Epithelial cell of esophagus (primary cell): ENCODE measurements at regions not wholly inside any gene's neighbourhood (a gene's known extent, or its start where the extent isn't known, plus 50 kb on each side); places are given as distances from the start of the nearest gene placed in this dataset.

ENCODE experiments used
- DNase-seq: peaks from one replicate; pipeline ENCODE4 v3.0.0; 2010; ENCODE audit warnings: low read depth
- H3K4me3 ChIP-seq: 2 replicates; pipeline ENCODE4 v1.5.1; 2011; ENCODE audit warnings: mild to moderate bottlenecking, low read length, control low read depth
- TF ChIP-seq, protein P1 (sequence below): IDR thresholded peaks from 2 replicates; pipeline ENCODE4 v1.5.1; 2011; ENCODE audit warnings: low read depth, mild to moderate bottlenecking, low read length, control low read depth, inconsistent platforms; ENCODE audit not compliant: insufficient read depth; ENCODE audit errors: missing control alignments

DNA sequence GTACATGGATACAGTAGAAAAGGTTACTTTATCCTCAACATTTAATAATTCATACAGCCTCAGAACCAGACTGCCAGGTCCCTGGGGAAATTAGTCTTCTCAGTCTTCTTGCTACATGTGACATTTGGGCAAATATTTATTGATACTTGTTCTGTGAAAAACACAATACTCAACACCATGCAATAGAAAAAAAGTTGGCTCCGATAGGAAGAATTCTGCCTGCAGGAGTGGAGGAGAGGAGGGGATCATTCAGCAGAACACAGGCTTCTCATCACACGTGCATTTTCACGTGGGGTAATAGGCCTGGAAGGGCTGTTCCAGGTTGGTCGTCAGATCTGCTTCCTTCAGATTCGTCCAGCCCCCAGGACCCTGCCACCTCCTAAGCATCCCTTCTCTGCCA, 58.4 kb upstream of the ACKR3 start:
- TF ChIP-seq, protein P1, sequence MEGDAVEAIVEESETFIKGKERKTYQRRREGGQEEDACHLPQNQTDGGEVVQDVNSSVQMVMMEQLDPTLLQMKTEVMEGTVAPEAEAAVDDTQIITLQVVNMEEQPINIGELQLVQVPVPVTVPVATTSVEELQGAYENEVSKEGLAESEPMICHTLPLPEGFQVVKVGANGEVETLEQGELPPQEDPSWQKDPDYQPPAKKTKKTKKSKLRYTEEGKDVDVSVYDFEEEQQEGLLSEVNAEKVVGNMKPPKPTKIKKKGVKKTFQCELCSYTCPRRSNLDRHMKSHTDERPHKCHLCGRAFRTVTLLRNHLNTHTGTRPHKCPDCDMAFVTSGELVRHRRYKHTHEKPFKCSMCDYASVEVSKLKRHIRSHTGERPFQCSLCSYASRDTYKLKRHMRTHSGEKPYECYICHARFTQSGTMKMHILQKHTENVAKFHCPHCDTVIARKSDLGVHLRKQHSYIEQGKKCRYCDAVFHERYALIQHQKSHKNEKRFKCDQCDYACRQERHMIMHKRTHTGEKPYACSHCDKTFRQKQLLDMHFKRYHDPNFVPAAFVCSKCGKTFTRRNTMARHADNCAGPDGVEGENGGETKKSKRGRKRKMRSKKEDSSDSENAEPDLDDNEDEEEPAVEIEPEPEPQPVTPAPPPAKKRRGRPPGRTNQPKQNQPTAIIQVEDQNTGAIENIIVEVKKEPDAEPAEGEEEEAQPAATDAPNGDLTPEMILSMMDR, result no peak
- H3K4me3 ChIP-seq, result no peak overlapping the region
- DNase-seq, result no peak

DNA sequence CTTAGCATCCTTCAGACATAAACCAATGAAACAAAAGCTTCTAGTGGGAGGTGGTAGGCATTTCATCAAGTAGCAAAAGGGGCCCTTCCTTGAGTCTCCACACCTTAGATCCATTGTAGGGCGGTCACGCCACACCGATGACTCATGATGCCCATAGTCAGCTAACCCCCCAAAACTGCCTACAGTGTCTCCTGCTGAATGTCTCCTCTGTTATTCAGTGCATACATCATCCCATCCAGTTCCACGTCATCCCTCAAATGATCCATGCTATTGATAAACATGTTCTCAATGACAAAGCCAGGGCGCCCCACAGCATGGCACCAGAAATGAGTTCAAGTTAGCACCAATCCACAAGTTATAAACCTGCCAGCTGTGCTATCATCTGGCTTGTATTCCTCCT, 57.4 kb upstream of the ACKR3 start:
- no peak for DNase-seq
- TF ChIP-seq, protein P1, result no peak
- no peak overlapping the region for H3K4me3 ChIP-seq

DNA sequence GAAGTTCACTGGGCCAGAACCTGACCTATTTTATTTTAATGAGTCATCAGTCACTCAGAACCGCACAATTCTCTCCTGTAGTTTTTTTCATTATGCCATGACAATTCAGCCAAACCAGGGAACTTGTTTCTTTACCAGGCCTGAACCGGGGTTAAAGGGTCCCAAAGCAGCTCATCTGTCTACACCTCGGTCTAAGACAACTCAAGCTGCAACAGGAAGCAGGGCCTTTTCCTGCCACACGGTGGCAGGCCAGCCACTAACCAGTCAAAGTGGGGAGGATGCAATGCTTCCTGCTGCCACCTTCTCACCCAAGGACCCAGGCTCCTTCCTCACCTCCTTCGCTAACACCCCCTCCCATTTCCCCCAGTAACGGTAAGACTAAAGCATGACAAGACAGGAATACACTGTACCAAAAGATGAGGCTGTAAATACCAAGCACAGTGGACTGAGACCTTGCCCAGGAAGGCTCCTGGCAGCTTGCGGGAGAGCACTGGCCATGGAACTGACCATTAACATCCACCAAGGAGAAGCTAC, 56.7 kb upstream of the ACKR3 start:
- peak; percentile 69 for DNase-seq
- no peak overlapping the region for H3K4me3 ChIP-seq
- TF ChIP-seq, protein P1, result peak; percentile 93

DNA sequence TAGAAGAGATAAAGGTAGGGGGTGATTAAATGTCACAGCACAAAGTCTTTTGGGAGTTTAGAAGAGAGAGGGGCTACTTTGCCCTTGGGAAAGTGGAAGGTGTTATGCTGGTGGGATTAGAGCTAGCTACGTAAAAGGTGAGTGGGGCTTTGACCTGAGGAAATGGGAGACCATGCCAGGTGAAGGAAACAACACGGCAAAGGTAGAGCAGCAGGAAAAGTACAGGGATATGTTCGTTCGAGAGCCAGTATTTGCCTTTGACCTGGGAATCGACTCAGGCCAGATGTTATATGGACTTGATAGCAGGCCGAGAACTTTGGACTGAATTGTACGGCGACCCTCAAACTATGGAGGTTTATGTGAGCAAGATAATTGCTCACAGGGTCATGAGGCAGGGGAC, 55.7 kb upstream of the ACKR3 start:
- no peak overlapping the region for H3K4me3 ChIP-seq
- no peak for DNase-seq
- TF ChIP-seq, protein P1, result no peak

DNA sequence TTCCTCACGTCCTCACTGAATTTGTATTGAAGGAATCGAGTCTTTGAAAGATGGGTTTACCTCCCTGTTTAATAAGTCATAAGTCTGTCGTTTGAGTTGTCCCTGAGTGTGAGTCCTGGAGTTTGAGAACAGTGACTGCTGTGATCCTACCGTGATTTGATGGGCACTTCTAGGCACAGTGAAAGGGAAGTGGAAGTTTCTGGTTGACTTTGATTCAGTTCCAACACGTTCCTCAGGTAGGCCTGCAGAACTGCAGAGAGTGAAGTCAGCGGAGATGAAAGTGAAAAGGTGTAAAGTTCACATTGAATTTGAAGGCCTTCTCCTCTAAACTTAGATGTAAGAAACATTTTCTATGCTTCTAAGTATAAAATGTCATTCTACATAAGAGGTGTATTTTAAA, 52.9 kb upstream of the ACKR3 start:
- no peak for DNase-seq
- TF ChIP-seq, protein P1, result no peak
- H3K4me3 ChIP-seq, result no peak overlapping the region

DNA sequence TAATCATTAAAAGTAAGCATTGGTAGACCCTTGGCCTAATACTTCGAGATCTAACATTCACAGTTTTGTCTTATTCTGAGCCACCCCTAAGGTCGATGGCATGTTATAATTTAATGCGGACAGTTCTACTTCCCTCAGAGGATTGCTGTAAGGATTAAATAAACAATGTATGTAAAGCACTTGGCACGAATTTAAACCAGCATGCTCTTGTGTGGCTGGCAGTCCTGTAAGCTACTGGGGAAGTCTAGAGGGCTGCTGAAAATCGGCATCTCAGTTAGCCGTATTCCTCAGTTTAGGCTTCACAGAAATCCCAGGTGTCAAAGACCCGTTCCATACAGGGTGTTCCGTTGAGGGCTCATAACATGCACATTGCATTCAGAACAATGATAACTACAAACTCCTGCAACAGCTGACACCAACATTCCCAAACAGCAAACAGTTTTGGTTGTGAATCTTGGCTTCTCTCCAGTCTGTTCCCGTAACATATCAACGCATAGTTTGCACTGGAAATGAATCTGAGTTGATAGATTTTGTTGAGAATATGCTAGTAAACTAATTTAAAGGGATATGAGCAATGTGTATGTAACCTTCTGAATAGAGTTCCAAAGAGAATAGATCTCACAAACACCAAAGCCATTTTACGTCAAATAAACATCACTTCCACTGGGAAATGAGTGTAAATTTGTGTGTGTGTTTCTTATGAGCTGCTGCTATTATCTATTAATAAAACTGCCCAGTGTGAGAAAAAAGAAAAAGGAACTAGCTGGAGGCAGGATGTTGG, 52.2 kb upstream of the ACKR3 start:
- TF ChIP-seq, protein P1, result no peak
- DNase-seq, result no peak
- H3K4me3 ChIP-seq, result no peak overlapping the region
